CD4-positive, alpha-beta T cell (primary cell): ENCODE measurements at regions not wholly inside any gene's neighbourhood (a gene's known extent, or its start where the extent isn't known, plus 50 kb on each side); places are given as distances from the start of the nearest gene placed in this dataset.
"Not testable (repeated sequence)": the region's sequence is repeated elsewhere in the genome, so short reads cannot be mapped to it uniquely, and the experiment has no call there.

Experiments
- ATAC-seq: fragments of 200-7000 bp; cut with Tn5 transposase; one replicate; pipeline ENCODE4 v1.10.0; 2022; ENCODE audit warnings: mild to moderate bottlenecking; ENCODE audit not compliant: poor library complexity
- CTCF ChIA-PET: fragments of 350-600 bp; sonication (Branson Sonifier 250); formaldehyde crosslinking; loops from one replicate; lab custom pipeline; 2021; ENCODE audit warnings: antibody characterized with exemption, inconsistent platforms; lab: Charles Lee
- POLR2A ChIA-PET: fragments of 350-600 bp; sonication (Branson Sonifier 250); formaldehyde crosslinking; loops from one replicate; lab custom pipeline; 2021; ENCODE audit warnings: antibody characterized with exemption, inconsistent platforms; lab: Charles Lee
- DNase-seq, 14 experiments: peaks; one replicate each; pipeline ENCODE4 v3.0.0-alpha.2; 2013 to 2020; ENCODE audit warnings: mixed read lengths in 2 of 14
- H3K27ac ChIP-seq, 2 donors: one replicate each; pipeline versions ENCODE4 v1.5.1 to v1.7.0; 2013; ENCODE audit warnings: low read length in 2 of 2, low read depth in 1 of 2, mild to moderate bottlenecking in 1 of 2
- H3K27me3 ChIP-seq, 2 experiments: 1 replicate in 1 of 2; 2 replicates in 1 of 2; pipeline versions ENCODE4 v1.6.1 to v1.7.0; 2013; ENCODE audit warnings: low read length in 2 of 2, control low read depth in 1 of 2, mild to moderate bottlenecking in 1 of 2, moderate library complexity in 1 of 2; ENCODE audit not compliant: insufficient read depth in 2 of 2, control insufficient read depth in 1 of 2
- H3K36me3 ChIP-seq: one replicate; pipeline ENCODE4 v1.6.1; 2013; ENCODE audit warnings: low read length, control low read depth; ENCODE audit not compliant: insufficient read depth
- H3K4me1 ChIP-seq: one replicate; pipeline ENCODE4 v1.6.1; 2013; ENCODE audit warnings: low read length, control low read depth; ENCODE audit not compliant: insufficient read depth
- H3K4me3 ChIP-seq: one replicate; pipeline ENCODE4 v1.5.1; 2013; ENCODE audit warnings: mild to moderate bottlenecking, low read length, moderate library complexity
- H3K9me3 ChIP-seq, 2 experiments: 1 replicate in 1 of 2; 2 replicates in 1 of 2; pipeline versions ENCODE4 v1.6.1 to v1.7.0; 2013; ENCODE audit warnings: low read length in 2 of 2, mild to moderate bottlenecking in 2 of 2, control low read depth in 1 of 2, moderate library complexity in 1 of 2; ENCODE audit not compliant: control insufficient read depth in 1 of 2, insufficient read depth in 1 of 2
- H3K27ac Mint-ChIP-seq: one replicate; pipeline ENCODE4 v1.8.0; 2020; ENCODE audit warnings: mixed read lengths
- H3K27me3 Mint-ChIP-seq: one replicate; pipeline ENCODE4 v1.8.0; 2021; ENCODE audit warnings: mixed read lengths
- H3K36me3 Mint-ChIP-seq: one replicate; pipeline ENCODE4 v1.8.0; 2021; ENCODE audit warnings: low read depth, mixed read lengths
- H3K4me1 Mint-ChIP-seq: one replicate; pipeline ENCODE4 v1.8.0; 2021; ENCODE audit warnings: low read depth, mixed read lengths
- H3K4me3 Mint-ChIP-seq: one replicate; pipeline ENCODE4 v1.8.0; 2020; ENCODE audit warnings: mild to moderate bottlenecking, mixed read lengths
- H3K9me3 Mint-ChIP-seq: one replicate; pipeline ENCODE4 v1.8.0; 2020; ENCODE audit warnings: mixed read lengths
- intact Hi-C, 2 experiments: fragments of 100-400 bp; cut with DNase I in 1 of 2; cut with micrococcal nuclease in 1 of 2; formaldehyde crosslinking; loops; one replicate each; pipeline versions ENCODE4 v1.15.1 to v1.9.0; 2023 to 2025; cut with DNase I, micrococcal nuclease
- TF ChIP-seq, protein P1 (sequence below): fragments of 200-600 bp; IDR thresholded peaks from one replicate; pipeline ENCODE4 v1.8.0; 2022; ENCODE audit warnings: antibody characterized with exemption, mild to moderate bottlenecking

DNA sequence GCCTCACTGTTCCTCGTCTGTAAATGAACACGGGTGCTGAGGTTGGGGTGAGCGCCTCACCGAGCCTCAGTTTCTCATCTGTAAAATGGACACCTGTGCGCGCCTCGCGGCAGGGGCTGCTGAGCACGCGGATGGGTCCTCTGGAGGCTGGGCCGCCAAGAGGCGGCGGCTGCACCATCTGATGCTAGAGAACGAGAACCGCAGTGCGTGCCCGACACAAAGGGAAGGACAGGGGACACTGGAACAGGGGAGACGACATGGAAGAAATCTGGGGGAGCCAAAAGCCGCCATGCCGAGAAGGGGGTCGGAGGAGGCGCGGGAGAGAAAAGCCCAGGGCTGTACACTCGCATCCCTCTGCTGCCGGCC lies 118.7 kb upstream of the ZNF516 start:
- H3K36me3 Mint-ChIP-seq: no peaks in the 10 kb centered on the region
- Histone ChIP-seq H3K36me3 (no peaks in the 10 kb centered on the region), H3K27ac (no peak overlapping the region), H3K4me1 (no peaks in the 10 kb centered on the region), H3K27me3 (peaks cover 0 to 8% of the 10 kb centered on the region in 2 experiments), H3K4me3 (no peak overlapping the region), H3K9me3 (peaks cover 0 to 8% of the 10 kb centered on the region in 2 experiments)
- DNase-seq (no peak), ATAC-seq (no peak)
- ChIA-PET CTCF (no interaction called here), POLR2A (no interaction called here)
- H3K4me1 Mint-ChIP-seq: no peaks in the 10 kb centered on the region
- peaks cover 23% of the 10 kb centered on the region for H3K27me3 Mint-ChIP-seq
- intact Hi-C loops: no loop called here
- no peak overlapping the region for H3K4me3 Mint-ChIP-seq
- TF ChIP-seq, protein P1, sequence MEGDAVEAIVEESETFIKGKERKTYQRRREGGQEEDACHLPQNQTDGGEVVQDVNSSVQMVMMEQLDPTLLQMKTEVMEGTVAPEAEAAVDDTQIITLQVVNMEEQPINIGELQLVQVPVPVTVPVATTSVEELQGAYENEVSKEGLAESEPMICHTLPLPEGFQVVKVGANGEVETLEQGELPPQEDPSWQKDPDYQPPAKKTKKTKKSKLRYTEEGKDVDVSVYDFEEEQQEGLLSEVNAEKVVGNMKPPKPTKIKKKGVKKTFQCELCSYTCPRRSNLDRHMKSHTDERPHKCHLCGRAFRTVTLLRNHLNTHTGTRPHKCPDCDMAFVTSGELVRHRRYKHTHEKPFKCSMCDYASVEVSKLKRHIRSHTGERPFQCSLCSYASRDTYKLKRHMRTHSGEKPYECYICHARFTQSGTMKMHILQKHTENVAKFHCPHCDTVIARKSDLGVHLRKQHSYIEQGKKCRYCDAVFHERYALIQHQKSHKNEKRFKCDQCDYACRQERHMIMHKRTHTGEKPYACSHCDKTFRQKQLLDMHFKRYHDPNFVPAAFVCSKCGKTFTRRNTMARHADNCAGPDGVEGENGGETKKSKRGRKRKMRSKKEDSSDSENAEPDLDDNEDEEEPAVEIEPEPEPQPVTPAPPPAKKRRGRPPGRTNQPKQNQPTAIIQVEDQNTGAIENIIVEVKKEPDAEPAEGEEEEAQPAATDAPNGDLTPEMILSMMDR: no peak
- no peak overlapping the region for H3K27ac Mint-ChIP-seq
- H3K9me3 Mint-ChIP-seq: no peaks in the 10 kb centered on the region

DNA sequence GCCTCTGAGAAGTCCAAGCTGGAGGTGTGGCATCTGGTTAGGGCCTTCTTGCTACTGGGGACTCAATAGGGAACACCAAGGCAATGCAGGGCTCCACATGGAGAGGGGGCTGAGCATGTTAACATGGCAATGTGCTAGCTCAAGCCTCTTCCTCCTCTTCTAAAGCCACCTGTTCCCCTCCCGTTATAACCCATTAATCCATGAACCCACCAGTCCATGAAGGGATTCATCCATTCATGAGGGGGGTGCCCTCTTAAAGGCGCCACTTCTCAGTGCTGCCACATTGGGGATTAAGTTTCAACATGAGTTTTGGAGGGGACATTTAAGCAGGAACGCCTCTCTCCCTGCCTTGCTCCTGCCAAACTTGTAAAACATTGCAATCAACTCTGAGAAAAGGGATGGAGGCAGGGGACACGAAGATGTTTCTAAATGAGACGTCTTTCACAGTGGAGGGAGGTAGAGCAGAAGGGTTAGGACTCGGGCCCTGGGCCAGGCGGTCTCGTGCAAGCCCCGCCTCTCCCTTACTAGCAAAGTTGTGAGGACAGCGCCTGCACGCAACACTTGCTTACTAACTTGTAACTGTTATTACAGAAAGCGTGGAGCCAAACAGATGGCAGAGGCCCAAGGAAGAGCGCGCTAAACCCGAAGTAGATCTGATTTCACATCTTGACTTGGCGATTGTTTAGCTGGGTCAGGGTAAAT lies 118.2 kb upstream of the ZNF516 start:
- intact Hi-C loops: no loop called here
- H3K9me3 Mint-ChIP-seq: no peaks in the 10 kb centered on the region
- no peak overlapping the region for H3K27ac Mint-ChIP-seq
- Histone ChIP-seq H3K27ac (no peak overlapping the region), H3K36me3 (no peaks in the 10 kb centered on the region), H3K9me3 (peaks cover 0 to 8% of the 10 kb centered on the region in 2 experiments), H3K4me3 (no peak overlapping the region), H3K27me3 (peaks cover 0 to 8% of the 10 kb centered on the region in 2 experiments), H3K4me1 (no peaks in the 10 kb centered on the region)
- no peak overlapping the region for H3K4me3 Mint-ChIP-seq
- no peak for ATAC-seq
- POLR2A ChIA-PET: no interaction called here
- no peaks in the 10 kb centered on the region for H3K36me3 Mint-ChIP-seq
- no peak for DNase-seq
- TF ChIP-seq, protein P1: no peak
- CTCF ChIA-PET: no interaction called here
- peaks cover 18% of the 10 kb centered on the region for H3K27me3 Mint-ChIP-seq
- no peaks in the 10 kb centered on the region for H3K4me1 Mint-ChIP-seq

DNA sequence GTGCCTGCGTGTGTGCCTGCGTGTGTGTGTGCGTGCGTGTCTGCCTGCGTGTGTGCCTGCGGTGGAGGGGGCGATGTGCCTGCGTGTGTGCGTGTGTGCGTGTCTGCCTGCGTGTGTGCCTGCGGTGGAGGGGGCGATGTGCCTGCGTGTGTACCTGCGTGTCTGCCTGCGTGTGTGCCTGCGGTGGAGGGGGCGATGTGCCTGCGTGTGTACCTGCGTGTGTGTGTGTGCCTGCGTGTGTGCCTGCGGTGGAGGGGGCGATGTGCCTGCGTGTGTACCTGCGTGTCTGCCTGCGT lies 116.7 kb upstream of the ZNF516 start:
- POLR2A ChIA-PET, H3K36me3 Mint-ChIP-seq, intact Hi-C loops, H3K27ac ChIP-seq, H3K4me3 Mint-ChIP-seq, H3K27ac Mint-ChIP-seq, H3K27me3 ChIP-seq, H3K9me3 Mint-ChIP-seq, H3K9me3 ChIP-seq, CTCF ChIA-PET, H3K36me3 ChIP-seq, H3K4me3 ChIP-seq, ATAC-seq, DNase-seq, H3K4me1 ChIP-seq, H3K4me1 Mint-ChIP-seq: not testable (repeated sequence)
- H3K27me3 Mint-ChIP-seq: peaks cover 13% of the 10 kb centered on the region
